ENCODE measurements at regions not wholly inside any gene's neighbourhood (a gene's known extent, or its start where the extent isn't known, plus 50 kb on each side); places are given as distances from the start of the nearest gene placed in this dataset.
A peak's percentile ranks its signal among the peaks of the same experiment; 100 is the strongest.
"Not testable (repeated sequence)": the region's sequence is repeated elsewhere in the genome, so short reads cannot be mapped to it uniquely, and the experiment has no call there.

GRCh38 chr15:92822216-92823144, 77.6 kb upstream of the CHD2 start:
- DNase-seq (ENCODE audit: low read depth) = no peak

DNA sequence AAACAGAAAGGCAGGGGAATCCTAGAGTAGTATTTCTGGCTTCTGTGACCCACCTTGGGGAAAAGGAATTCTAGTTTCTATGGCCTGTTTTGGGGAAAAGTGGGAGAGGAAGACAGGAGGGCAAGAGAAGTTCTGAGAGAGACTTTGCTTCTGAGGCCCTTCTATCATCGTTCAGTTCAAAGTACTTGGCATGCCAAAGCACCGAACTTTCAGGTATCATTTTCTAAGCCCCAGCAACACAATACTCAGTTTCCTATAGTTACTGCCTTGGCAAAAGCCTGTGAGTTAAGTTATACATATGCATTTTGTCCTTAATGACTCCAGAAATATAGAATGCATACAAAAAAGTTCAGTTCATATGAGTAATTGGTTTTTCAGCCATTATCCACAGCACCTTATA, 74.1 kb upstream of the CHD2 start:
- no peak for DNase-seq (ENCODE audit: low read depth)

DNA sequence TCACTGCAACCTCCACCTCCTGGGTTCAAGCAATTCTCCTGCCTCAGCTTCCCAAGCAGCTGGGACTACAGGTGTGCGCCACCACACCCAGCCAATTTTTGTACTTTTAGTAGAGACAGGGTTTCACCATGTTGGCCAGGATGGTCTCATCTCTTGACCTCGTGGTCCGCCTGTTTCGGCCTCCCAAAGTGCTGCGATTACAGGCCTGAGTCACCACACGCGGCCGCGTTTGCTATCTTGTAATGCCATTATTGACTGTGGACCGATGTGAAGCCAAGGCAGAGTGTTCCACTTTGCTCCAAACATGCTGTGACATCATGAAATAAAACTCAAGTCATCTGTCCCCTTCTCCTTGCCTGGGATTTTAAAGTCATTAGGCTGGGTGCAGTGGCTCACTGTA, 72.1 kb upstream of the CHD2 start:
- DNase-seq (ENCODE audit: low read depth) = not testable (repeated sequence)

GRCh38 chr15:92829875-92830274, 70.2 kb upstream of the CHD2 start:
- DNase-seq (ENCODE audit: low read depth) = no peak

GRCh38 chr15:92831336-92831654, 68.8 kb upstream of the CHD2 start:
- no peak for DNase-seq (ENCODE audit: low read depth)

DNA sequence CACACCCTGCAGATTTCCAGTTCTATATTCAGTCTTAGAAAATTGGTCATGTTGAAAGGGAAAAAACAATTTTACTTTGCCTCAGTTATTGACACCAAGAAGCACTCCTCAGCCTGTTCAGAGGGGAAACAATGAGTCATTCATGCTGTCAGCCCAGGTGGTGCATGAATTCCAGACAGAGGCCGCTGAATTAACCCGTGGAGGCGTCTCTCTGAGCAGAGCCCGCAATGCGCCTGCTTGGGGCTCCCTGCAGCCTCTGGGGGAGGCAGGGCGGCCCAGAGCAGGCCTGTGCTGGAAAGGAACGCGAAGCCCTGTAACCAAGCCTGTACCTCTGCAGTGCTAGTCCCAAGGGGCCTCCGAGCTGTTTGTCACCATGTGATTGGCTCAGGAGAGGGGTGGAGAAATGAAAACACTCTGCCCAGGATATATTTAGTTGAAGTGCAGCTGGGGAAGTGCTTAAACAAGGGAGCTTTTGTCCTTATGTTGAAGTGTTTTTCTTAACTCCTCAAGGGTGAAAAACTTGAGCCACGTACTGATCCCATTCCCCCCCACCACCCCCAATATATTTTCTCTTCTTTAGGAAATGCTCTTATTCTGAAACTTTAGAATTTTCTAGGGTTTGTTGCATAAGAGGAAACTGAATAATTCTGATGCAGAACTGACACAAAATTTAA, 68.3 kb upstream of the CHD2 start:
- DNase-seq (ENCODE audit: low read depth) = peak; percentile 44

GRCh38 chr15:92833106-92833433, 67.1 kb upstream of the CHD2 start:
- DNase-seq (ENCODE audit: low read depth) = no peak

DNA sequence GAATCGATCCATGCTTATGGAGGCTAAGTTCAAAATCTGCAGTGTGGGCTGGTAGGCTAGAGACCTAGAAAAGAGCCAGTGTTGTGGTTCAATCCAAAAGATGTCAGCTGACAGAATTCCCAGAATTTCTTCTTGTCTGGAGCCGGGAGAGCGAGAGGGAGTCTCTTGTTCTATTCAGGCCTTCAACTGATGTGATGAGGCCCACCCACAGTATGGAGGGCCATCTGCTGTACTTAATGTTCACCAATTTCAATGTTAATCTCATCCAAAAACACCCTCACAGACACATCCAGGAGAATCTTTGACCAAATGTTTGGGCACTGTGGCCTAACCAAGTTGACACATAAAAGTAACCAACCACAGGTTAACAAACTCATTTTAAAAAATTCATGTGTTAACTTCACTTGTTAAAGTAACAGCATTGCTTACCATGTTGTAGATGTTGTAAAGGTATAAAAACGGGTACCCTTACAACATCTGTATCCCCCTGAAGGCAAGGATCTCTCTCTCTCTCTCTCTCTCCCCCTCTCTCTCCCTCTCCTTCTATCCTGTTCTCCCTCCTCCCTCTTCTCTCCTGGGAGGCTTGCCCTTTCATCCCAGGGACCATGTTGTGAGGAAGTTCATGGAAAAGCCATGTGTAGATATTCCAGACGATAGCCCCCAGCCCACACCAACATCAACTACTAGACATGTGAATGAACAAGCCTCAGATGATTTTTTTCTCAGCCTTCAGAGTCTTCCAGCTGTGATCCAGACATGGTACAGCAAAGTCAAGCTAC, 66.4 kb upstream of the CHD2 start:
- DNase-seq (ENCODE audit: low read depth) = no peak

DNA sequence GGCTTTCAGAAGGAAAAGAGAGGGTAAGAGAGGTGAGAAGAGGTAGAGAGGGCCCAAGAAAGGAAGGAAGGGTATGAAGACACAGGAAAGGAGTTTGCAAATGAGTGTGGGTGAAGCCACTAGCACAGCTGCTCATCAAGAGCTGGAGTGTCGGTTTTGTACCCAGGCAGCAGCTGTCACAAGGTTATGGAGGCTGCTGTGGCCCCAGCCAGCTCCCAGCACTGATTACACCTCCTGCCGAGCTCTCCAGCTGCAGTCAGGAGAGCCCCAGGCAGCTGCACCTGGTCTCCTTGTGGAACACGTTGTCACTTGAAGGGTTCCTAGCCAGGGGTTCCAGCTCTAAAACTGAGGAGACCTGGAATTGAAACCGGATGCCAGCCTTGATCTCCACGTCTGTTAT, 60.4 kb upstream of the CHD2 start:
- DNase-seq (ENCODE audit: low read depth) = no peak

- no peak for DNase-seq (ENCODE audit: low read depth)
Measured at GRCh38 chr15:92840149-92840548, 60.0 kb upstream of the CHD2 start.

DNA sequence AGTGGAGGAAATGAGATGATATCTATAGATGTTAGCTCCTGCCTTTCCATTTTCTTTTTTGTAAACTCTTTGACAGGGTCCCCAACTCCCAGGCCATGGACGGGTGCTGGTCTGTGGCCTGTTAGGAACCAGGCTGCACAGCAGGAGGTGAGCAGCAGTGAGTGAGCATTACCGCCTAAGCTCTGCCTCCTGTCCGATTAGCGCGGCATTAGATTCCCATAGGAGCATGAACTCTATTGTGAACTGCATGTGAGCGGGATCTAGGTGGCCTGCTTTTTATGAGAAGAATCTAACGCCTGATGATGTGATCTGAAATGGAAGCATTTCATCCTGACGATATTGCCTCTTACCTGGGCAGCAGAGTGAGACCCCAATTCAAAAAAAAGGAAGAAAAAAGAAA, 56.8 kb upstream of the CHD2 start:
- DNase-seq (ENCODE audit: low read depth) = no peak

DNA sequence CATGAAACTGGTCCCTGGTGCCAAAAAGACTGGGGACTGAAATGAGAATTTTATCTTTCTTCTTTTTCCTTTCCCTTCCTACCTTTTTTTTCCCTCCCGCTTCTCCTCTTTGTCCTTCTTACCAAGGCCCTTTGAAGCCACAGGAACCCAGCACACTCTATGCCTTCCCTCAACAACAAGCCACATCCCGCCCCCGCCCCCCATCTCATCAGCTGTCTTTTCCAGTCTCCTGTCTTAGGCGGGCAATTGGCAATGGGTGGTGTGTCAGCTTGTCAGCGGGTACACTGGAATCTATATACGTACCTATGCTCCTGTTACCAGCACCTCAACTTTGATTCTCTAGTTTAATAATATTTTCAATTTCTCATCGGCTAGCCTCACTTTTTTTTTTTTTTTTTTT, 56.3 kb upstream of the CHD2 start:
- DNase-seq (ENCODE audit: low read depth) = no peak

DNA sequence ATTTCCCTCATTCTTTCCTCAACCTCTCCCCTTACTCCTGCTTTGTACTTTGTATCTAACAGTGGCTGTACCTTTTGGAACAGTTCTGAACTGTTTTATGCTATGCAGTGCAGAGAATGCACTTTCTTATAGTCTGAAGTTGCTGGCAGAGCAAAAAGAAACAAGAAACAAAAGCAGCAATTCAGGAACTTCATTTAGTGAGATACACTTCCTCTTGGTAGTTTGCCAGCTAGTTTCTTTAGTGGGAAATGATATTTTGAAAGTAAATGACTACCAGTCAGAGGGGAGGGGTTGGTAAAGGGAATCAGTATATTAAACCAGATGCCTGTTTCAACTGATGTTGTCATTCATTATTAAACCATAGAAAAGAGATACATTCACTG, 55.0 kb upstream of the CHD2 start:
- no peak for DNase-seq (ENCODE audit: low read depth)

DNA sequence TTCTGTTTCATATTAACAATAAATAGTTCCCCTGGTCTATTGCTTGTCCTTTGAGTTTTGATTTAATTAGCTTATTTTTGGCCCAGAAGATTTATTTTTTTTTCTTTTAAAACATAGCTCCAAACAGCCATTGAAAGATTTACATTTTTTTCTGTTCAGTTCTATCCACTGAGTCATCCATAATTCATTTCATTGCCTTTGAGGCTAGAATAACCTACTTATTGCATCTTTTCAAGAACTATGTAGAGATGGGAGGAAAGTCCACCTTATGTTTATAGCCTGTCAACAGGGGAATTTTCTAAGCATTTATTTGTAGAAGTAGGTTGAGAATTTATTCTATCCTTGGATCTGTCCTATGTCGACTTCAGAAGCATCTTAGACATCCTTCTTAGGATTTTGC, 53.4 kb upstream of the CHD2 start:
- DNase-seq (ENCODE audit: low read depth) = no peak

DNA sequence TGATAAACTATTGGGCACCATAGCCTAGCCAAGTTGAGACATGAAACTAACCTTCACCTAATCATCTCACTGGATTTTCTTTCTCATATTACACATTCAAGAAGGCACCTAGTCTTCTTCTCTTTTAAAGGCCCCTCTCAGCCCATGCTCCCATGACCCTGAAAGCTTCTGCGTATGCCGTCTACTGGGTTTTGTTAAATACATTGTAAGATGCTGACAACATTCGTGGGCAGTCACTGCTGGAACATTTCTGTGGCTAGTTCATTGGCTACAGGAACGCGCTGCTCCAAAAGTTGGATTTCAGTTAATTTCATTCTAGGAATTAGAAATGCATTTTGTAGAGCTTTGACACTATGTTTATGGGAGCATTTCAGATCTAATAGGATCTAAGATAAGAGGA, 52.3 kb upstream of the CHD2 start:
- DNase-seq (ENCODE audit: low read depth) = no peak

GRCh38 chr15:92848464-92848851, 51.7 kb upstream of the CHD2 start:
- DNase-seq (ENCODE audit: low read depth) = no peak

GRCh38 chr15:92848852-92849598, 51.1 kb upstream of the CHD2 start:
- peak; percentile 65 for DNase-seq (ENCODE audit: low read depth)

DNA sequence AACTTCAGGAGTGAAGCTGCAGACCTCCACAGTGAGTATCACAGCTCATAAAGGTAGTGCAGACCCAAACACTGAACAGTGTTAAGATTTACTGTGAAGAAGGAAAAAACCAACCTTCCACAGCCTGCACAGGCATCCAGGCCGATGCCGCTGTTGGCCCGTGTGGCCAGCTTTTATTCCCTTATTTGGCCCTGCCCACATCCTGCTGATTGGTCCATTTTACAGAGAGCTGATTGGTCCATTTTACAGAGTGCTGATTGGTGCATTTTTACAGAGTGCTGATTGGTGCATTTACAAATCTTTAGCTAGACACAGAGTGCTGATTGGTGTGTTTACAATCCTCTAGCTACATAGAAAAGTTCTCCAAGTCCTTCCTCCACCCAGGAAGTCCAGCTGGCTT, 49.9 kb upstream of the CHD2 start:
- not testable (repeated sequence) for DNase-seq (ENCODE audit: low read depth)

Data from HS-5 (cell line).